ENCODE measurements at regions not wholly inside any gene's neighbourhood (a gene's known extent, or its start where the extent isn't known, plus 50 kb on each side); places are given as distances from the start of the nearest gene placed in this dataset.

GRCh38 chr7:10070899-10071298 lies 902.8 kb upstream of the PHF14 start:
- TF ChIP-seq POLR2A (IDR thresholded peaks at IDR 0.05), result no peak
- no peak for TF ChIP-seq POLR2AphosphoS5 (IDR thresholded peaks at IDR 0.05; ENCODE audit: insufficient read depth in 1 of 2, low read depth in 1 of 2)
- TF ChIP-seq CTCF (IDR thresholded peaks at IDR 0.05), result no peak
